C1 segment of cervical spinal cord (tissue), 14 donors: ENCODE measurements at regions not wholly inside any gene's neighbourhood (a gene's known extent, or its start where the extent isn't known, plus 50 kb on each side); places are given as distances from the start of the nearest gene placed in this dataset.

Source experiments
- DNase-seq, 14 donors: peaks; one replicate each; lab custom pipeline; 2025; lab: John Stamatoyannopoulos, UW

DNA sequence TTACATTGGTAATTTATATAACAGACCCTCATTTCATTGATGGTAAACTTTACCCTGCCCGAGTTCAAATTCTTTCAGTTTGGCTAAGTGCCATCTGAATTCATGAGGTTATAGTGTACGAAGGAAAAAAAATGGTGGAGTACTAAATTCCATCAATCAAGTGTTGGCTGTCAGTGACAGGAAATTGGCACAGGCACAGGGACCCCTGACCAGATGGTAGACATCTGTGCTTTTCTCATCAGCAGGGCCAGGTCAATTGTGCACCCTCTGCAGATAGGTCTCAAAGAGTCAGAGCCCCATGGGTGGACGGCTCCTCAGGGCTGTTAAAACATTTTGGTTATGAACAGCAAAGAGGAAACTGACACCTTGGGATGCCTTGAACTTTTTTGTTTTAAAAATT is 439.2 kb downstream of the SETBP1 start:
- no peak for DNase-seq

DNA sequence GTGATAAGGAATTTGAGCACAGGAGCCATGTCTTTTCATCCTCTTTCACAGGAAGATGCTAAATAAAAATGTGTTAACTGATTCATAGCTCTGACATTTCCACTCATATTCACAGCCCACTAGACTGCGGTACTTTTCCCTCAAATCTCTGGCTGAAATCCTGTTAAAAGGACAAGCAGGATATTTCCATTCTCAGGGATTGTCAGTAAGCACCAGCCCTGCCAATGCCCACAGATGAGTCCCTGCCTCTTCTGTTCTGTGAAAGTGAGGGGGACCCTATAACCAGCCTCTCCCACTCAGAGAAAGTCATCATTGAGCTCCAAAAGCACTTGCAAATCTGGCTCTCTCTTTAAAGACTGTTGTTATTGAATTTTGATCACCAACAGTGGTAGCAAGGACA is 440.5 kb downstream of the SETBP1 start:
- no peak for DNase-seq

DNA sequence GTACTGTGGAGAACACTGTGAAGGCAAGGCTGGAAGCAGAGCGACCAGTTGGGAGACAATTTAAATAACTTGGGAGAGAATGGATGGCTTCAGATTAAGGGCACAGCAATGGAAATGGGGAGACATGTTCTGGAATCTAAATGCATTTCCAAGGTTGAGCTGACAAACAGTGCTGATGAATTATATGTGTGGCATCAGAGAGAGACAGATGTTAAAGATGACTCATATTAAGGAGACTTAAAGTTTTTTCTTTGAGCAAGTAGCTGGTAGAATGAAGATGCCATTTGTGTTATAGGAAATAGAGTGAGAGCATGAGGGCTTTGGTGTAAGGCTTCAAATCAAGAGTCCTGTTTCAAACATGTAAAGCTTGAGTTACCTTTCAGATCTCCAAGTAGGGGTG is 441.8 kb downstream of the SETBP1 start:
- no peak for DNase-seq

DNA sequence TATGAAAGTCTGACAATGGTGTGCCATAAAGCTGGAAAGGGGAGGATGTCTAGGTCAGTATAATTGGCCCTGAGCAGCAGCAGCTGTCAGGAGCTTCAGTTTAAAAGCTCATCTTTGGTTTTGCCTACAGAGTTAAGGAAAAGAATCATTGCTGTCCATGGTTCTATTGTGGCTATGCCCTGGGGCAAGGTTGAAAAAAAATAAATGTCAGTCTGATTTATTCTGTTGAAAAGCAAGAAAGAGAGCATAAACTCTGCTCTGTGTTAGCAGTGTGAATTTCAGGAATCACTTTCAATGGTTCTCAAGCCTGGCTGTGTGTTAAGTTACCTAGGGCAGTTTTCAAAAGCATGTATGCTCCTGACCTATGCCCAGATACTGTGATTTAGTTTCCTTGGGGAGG is 446.7 kb downstream of the SETBP1 start:
- no peak for DNase-seq

DNA sequence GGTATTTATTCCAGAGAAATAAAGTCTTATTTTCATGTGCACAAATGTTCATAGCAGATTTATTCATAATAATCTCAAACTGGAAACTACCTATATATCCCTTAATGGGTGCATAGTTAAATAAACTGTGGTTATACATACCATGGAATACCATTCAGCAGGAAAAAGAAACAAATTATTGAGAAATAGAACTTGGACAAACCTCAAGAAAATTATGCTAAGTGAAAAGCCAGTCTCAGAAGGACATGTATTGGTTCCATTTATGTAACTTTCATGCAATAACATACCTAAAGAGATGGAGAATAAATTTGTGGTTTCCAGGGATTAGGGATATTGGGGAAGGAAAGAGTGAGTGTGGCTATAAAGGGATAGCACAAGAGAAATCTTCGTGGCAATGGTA is 452.6 kb downstream of the SETBP1 start:
- no peak for DNase-seq

DNA sequence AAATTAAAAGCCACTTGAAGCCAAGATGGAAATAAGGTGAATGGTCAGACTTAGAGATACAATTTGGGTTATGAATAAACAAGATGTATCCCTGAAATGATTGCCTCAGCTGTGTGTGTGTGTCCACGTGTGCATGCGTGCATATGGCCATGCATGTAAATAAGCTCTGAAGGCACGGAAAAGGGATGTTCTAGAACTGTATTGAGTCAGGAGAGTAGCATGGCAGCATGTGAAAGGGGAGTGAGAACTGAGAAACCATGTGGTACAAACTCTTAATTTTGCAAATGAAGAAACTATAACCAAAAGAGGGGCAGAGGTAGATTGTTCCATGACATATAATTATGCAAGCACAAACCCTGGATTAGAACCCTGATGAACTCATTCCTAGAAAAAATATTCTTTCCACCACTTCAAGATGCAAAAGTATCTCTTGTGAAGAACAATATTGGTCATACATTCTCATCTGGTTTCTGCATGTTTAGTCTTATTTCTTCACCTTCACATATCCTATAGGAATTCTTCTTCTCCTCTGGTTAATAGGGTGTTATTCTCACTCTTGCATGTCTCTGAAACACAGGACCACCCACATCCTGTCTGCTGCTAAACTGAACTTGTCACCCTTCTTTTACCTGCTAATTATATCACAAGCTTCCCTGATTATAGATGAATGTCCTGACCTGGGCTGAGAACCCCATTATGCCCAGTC is 455.8 kb downstream of the SETBP1 start:
- no peak for DNase-seq

DNA sequence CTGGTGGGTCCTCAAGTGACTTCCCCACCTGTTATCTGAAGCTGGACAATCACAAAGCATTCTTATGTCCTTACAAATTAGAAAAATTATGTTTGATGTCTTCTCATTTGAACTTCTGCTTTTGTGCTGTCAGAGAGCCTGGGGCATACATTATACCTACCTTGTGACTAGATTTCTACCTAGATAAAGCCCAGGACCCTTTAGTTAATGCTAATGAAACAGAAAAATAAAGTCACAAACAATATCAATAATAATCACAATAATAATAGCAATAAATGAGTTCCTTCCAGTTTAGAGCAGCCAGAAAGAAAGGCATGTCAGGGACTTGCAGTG is 456.4 kb downstream of the SETBP1 start:
- no peak for DNase-seq

DNA sequence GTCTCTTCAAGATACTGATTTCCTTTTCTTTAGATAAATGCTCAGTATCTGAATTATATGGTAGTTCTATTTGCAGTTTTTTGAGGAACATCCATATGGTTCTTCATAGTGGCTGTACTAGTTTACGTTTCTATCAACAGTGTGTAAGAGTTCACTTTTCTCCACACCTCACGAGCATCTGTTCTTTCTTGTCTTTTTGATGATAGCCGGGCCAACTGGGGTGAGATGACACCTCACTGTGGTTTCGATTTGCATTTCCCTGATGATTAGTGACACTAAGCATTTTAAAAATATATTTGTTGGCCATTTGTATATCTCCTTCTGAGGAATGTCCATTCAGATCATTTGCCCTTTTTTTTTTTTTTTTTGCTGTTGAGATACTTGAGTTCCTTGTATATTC is 458.8 kb downstream of the SETBP1 start:
- no peak for DNase-seq

DNA sequence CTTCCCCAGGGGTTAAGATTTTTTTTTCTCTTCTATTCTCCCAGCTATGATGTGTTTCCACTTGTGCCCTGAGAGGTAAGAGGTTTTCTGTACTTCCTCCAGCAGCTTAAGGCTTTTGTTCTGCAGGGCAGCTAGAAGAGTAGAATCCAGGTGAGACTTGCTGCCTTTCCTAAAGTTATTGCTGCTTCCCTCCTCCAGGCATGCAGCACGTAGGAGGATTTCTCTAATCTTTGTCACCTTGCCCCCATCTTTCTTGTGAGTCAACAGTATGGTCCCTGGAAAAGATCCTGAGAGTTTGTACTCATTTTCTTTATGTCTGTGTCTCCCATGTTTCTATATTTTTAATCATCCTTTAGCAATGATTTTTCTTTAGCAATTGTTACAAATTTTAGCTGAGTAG is 462.2 kb downstream of the SETBP1 start:
- no peak for DNase-seq

DNA sequence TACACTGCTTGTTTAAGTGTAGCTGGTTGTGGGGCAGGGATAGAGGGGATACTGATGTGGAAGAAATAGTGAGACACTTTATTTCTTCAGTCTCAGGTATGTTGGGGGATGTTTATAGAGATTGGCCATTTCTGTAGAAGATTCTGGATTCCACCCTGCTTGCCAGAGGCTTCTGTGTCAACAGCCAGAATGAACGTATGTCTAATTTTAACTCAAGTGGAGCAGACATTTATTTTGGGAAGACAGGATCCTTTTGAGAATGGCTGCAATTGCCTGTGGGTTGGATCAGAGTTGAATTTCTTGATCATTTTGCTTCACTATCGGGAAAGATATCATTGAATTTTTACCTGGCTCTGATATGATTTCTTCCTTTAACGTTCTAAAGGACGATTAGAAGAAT is 465.6 kb upstream of the SLC14A2 start:
- no peak for DNase-seq

DNA sequence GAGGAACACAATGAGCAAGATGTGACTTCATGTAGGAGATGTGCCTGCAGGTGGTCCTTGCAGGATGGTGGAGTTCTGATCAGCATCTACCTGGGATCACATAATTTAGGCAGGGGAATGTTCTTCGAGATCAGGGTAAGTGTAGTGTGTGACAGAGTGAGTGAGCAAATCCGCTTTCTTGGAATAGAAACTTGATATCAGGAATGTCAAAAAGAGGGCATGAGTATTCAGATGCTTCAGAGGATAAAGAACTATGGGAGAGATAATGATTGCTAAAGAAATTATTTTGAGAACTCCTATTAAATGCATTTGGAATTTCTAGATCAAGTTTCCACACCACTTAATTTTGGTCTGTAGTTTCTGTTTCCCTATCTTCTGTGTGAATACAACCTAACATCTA is 463.6 kb upstream of the SLC14A2 start:
- DNase-seq, result no peak

DNA sequence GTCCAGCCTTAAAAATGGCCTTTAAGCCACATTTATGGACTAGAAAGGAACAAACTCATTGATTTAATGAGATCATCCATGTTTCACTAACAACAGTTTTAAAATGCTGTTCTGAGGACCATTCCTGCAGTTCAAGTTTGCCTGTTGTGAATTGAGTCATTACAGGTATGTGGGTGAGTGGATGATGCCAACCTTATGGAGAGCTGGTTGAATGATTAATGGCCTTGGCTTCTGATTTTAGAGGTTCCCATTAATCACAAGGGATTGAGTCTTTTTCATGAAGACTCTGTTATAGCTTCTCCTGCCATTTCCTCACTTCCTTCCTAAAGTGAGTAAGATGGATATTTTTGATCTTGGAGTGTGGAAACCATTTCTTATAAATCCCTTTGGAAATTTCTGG is 459.8 kb upstream of the SLC14A2 start:
- no peak for DNase-seq

DNA sequence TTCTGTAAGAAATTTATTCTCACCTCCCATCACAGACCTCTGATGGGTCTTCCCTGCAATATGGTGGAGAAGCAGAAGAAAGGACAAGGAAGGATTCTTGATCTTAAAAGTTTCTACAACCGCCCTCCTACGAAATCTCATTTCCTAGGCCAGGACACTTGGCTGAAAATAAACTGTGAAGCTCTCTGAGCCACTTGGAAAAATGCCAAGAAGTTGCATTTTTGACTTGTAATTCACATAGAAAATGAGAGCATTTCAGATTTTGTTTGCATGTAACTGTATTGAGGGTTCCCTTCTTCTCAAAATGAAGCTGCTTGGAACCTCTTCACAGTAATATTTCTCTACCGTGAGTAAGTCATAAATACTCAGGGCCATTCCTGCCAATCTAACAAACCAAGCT is 458.3 kb upstream of the SLC14A2 start:
- DNase-seq, result no peak

DNA sequence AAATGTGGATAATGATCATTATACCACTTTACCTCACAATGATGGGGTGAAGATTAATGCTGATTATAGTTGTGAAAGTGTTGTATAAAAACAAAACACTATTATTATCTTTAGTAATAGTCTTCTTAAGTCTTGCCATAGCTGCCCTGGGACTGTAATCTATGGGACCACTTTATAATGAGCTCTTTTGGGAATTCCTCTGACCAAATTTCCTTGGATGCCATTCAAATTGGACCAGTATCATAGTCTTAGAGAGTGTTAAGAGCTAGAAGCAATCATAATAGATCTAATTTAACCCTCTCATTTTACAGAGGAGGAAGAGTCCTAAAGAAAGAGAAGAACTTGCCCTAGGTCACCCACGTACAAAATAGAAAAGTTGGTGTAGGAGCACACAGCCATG is 457.7 kb upstream of the SLC14A2 start:
- DNase-seq, result no peak

DNA sequence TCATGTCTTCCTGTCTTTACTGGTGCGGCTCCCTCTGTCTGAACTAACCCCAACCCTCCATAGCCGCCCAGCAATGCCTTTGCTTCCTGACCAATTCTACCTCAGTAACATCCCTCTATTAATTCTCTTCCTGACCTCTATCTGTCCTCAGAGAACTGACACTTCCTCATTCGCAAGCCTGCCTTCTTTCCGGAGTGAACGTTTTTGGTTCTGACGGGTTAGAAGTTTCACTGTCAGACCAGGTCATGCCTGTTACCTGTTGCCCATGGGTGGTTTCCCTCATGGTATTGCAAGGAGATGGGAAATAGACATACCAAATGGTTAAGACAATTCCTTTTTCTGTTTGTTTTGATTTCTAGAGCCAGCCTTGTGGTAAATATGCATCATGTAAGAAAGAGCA is 453.4 kb upstream of the SLC14A2 start:
- DNase-seq, result no peak

DNA sequence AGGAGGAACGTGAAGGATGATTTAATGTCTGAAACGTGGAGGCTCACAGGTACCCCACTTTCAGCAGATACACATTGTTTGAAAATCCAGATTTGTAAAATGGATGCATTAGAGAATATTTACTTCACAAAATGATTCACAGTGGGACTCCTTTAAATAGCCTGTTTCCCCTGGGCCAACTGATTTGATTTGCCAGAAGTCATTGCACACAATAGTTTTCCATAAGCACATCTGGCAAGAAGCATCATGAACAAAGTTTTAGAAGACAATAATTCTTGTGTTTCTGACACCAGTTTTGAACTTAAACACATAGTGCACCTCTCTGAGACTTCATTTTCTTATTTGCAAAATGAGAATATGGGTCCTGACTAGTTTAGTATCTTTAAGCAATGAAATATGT is 451.4 kb upstream of the SLC14A2 start:
- DNase-seq, result no peak

DNA sequence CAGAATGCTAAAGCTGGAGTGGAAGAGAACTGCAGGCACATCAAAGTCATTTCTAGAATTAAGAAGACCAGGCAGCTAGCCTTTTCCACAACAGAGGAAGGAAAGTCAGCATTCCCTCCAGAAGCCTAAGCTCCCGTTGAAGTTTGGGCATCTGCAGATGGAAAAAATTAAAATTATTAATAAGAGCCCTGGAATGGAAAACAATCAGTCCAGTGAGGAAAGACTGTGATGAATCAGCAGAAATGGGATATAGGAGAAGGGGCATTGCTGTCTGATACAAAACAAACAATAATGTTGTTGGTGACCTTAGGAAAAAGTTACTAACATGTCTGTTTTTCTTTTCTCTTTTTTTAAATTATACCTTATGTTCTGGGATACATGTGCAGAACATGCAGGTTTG is 450.7 kb upstream of the SLC14A2 start:
- DNase-seq, result no peak

DNA sequence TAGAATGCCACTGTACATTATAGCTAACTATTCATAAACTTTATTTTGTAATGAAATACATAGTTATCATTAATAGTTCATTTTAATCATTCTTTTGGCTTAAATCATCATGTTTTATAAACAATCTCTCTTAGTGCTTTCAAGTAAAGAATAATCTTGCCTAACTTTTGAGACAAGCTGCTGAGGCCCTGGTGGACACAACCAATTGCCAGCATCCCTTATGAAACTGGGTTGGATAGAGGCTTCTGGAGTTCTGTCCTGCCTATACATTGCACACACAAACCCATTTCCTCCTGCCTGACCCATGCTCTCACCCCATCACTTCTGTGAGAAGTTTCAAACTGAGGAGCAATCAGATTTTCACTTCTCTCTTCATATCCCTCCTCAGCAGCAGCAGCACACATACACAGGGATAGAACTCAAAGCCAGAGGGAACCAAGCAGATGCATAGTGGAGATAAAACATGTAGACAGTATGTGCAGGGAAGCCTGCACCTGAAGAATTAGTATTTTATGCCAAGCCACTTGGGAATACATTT is 450.0 kb upstream of the SLC14A2 start:
- no peak for DNase-seq

DNA sequence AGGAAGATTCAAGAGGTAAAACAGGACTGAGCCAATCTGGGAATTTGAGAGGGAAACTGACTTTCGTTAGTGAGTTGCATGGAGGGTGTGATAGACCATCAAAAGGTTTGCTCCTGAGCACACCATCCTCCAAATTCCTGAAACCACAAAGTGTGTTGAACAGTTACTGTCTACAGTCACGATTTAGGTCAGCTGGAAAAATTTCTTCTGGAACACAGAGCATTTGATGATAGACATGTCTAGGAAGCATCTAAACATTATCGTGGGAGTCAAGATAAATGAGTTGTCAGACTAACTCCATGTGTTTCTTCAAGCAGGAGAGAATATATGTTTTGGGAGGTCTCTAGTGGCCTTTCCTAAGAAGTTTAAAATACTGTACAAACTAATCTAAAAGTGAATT is 449.4 kb upstream of the SLC14A2 start:
- no peak for DNase-seq

DNA sequence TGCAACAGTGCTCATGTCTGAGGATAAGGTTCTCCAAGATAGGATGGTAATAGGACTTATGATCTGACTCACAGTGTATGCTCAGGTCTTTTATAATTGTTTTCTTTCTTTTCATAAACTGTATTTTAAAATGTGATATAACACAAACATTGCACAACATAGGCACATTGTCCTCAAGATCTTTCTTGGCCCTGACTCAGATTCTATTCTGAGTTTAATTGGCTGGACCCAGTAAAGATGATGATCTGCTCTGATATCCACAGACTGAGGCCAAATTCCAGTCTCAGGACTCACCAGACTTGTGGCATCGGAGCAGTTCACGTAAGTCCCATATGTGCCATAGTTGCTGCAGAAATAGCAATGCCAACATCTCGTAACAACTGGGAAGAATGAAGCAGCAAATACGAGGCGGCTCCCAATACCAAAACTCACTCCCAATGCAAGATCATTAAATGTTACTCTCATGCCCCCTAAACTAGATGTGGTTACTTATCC is 448.9 kb upstream of the SLC14A2 start:
- no peak for DNase-seq

DNA sequence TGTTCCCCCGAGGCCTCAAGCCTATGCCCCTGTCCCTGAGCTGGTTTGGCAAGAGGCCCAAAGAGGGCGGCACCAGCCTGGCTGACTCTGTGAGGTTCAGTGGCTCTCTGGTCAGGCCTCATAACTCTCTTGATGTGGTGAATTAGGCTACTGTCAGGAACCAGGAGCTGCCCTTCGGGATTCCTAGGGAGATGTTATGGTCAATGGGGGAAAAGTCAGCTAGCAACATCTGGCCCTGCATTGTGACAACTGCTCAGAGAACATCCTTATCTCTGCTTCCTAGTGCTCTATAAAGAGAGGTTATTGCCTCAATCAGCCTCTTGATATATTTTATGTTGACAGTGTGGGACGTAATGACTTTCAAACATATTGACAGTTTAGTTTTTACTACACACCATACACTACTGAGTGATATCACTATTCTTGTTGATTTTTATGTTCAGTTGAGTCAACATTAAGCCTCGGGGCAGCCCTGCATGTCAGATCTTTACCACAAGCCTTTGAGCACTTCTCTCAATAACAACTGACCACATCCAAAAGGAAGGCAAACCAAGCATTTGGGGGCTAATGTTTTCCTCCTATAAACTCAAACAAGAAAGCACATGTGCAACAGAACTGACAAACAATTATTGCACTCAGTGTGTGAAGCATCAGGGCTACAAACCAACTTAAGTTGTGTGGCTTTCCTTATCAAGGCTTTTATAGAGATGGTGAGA is 448.3 kb upstream of the SLC14A2 start:
- no peak for DNase-seq

DNA sequence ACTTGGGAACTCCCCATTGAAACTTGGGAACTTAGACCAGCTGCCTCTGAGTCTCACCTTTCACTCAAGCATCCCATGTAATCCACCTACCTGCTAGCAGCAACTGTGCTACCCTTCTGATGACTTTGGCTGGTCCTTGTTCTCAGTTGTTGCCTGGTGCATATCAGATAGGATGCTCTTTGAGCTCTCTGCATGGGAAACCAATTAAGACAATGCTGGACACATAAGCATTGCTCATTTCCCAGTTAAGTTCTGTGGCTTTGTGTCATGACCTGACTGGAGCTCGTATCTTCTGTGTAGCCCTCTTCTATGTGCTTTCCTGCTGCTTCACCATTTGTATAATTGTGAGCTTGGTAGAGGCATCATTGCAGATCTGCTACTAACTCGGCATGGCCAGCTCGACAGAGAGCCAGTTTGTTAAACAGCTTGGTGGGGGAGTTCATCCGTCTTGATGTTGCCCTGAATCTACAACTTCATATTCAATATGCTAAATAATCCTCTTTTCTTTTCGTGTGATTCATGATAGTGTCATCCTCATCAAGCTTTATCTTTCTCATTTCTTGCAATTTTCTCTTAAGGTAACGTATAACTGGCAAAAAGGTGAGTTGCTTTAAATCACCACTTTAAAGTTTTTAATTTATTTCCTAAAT is 447.5 kb upstream of the SLC14A2 start:
- DNase-seq, result no peak
